ENCODE measurements at regions not wholly inside any gene's neighbourhood (a gene's known extent, or its start where the extent isn't known, plus 50 kb on each side); places are given as distances from the start of the nearest gene placed in this dataset.

DNA sequence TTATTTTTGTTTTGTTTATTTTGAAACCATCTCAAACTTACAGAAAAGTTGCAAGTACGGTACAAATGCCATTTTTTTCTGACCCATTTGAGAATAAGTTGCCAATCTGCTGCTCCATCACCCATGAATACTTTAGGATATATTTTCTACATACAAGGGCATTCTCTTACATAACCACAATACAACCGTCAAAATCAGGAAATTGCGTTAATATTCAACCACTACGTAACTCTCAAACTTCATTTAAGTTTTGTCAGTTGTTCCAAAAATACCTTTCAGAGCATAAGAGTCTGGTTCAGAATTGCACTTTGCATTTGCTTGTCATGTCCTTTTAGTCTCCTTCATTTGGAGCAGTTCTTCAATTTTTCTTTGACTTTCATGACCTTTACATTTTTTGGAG, 194.3 kb upstream of the BDNF start:
- TF ChIP-seq, protein P1, sequence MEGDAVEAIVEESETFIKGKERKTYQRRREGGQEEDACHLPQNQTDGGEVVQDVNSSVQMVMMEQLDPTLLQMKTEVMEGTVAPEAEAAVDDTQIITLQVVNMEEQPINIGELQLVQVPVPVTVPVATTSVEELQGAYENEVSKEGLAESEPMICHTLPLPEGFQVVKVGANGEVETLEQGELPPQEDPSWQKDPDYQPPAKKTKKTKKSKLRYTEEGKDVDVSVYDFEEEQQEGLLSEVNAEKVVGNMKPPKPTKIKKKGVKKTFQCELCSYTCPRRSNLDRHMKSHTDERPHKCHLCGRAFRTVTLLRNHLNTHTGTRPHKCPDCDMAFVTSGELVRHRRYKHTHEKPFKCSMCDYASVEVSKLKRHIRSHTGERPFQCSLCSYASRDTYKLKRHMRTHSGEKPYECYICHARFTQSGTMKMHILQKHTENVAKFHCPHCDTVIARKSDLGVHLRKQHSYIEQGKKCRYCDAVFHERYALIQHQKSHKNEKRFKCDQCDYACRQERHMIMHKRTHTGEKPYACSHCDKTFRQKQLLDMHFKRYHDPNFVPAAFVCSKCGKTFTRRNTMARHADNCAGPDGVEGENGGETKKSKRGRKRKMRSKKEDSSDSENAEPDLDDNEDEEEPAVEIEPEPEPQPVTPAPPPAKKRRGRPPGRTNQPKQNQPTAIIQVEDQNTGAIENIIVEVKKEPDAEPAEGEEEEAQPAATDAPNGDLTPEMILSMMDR (IDR thresholded peaks at IDR 0.05; ENCODE audit: low read depth, low read length): no peak
- TF ChIP-seq EZH2phosphoT487 (IDR thresholded peaks at IDR 0.05; ENCODE audit: low read depth): no peak

Data from OCI-LY3 (cell line).